Muscle layer of colon (tissue), 2 donors: ENCODE measurements at regions not wholly inside any gene's neighbourhood (a gene's known extent, or its start where the extent isn't known, plus 50 kb on each side); places are given as distances from the start of the nearest gene placed in this dataset.

Experiments used
- H3K27ac ChIP-seq: one replicate; pipeline ENCODE4 v1.7.0; 2013; ENCODE audit warnings: low read depth, mild to moderate bottlenecking, low read length, moderate library complexity
- H3K27me3 ChIP-seq, 2 donors: one replicate each; pipeline ENCODE4 v1.7.0; 2013; ENCODE audit warnings: low read length in 2 of 2, mild to moderate bottlenecking in 2 of 2; ENCODE audit not compliant: insufficient read depth in 2 of 2, control insufficient read depth in 1 of 2
- H3K36me3 ChIP-seq: one replicate; pipeline ENCODE4 v1.7.0; 2013; ENCODE audit warnings: mild to moderate bottlenecking, low read length; ENCODE audit not compliant: insufficient read depth
- H3K4me1 ChIP-seq: one replicate; pipeline ENCODE4 v1.7.0; 2013; ENCODE audit warnings: mild to moderate bottlenecking, low read length; ENCODE audit not compliant: insufficient read depth
- H3K4me3 ChIP-seq, 2 donors: one replicate each; pipeline ENCODE4 v1.7.0; 2013; ENCODE audit warnings: low read length in 2 of 2, low read depth in 1 of 2, mild to moderate bottlenecking in 1 of 2, moderate library complexity in 1 of 2
- H3K9ac ChIP-seq: one replicate; pipeline ENCODE4 v1.7.0; 2013; ENCODE audit warnings: low read length
- H3K9me3 ChIP-seq: one replicate; pipeline ENCODE4 v1.7.0; 2013; ENCODE audit warnings: mild to moderate bottlenecking, low read length
- donor health status: abdominal sarcoma.
- donor health status: Adenocarcinoma of cecum.

- no peak overlapping the region for H3K4me3 ChIP-seq
- no peaks in the 10 kb centered on the region for H3K36me3 ChIP-seq
- H3K9me3 ChIP-seq, result no peaks in the 10 kb centered on the region
- no peaks in the 10 kb centered on the region for H3K27me3 ChIP-seq
- H3K4me1 ChIP-seq, result no peaks in the 10 kb centered on the region
- no peak overlapping the region for H3K27ac ChIP-seq
- H3K9ac ChIP-seq, result no peak overlapping the region
Measured at GRCh38 chr6:105783333-105783935, 302.7 kb upstream of the PRDM1 start.

GRCh38 chr6:105781915-105782314 lies 304.2 kb upstream of the PRDM1 start:
- Histone ChIP-seq H3K27ac (no peak overlapping the region), H3K4me3 (no peak overlapping the region), H3K4me1 (no peaks in the 10 kb centered on the region), H3K9me3 (no peaks in the 10 kb centered on the region), H3K27me3 (no peaks in the 10 kb centered on the region), H3K36me3 (no peaks in the 10 kb centered on the region), H3K9ac (no peak overlapping the region)

- Histone ChIP-seq H3K9me3 (no peaks in the 10 kb centered on the region), H3K27me3 (no peaks in the 10 kb centered on the region), H3K36me3 (no peaks in the 10 kb centered on the region), H3K9ac (no peak overlapping the region), H3K4me1 (no peaks in the 10 kb centered on the region), H3K4me3 (no peak overlapping the region), H3K27ac (no peak overlapping the region)
Measured at GRCh38 chr6:105781248-105781647, 304.9 kb upstream of the PRDM1 start.

- no peak overlapping the region for H3K27ac ChIP-seq
- no peaks in the 10 kb centered on the region for H3K4me1 ChIP-seq
- H3K27me3 ChIP-seq, result no peaks in the 10 kb centered on the region
- H3K9ac ChIP-seq, result no peak overlapping the region
- no peak overlapping the region for H3K4me3 ChIP-seq
- no peaks in the 10 kb centered on the region for H3K36me3 ChIP-seq
- no peaks in the 10 kb centered on the region for H3K9me3 ChIP-seq
Measured at GRCh38 chr6:105780146-105780860, 305.8 kb upstream of the PRDM1 start.

GRCh38 chr6:105779110-105779509 lies 307.0 kb upstream of the PRDM1 start:
- H3K4me1 ChIP-seq, result no peaks in the 10 kb centered on the region
- no peaks in the 10 kb centered on the region for H3K9me3 ChIP-seq
- H3K27me3 ChIP-seq, result no peaks in the 10 kb centered on the region
- no peak overlapping the region for H3K9ac ChIP-seq
- no peak overlapping the region for H3K27ac ChIP-seq
- H3K4me3 ChIP-seq, result no peak overlapping the region
- H3K36me3 ChIP-seq, result no peaks in the 10 kb centered on the region

GRCh38 chr6:105775095-105775494 lies 311.0 kb upstream of the PRDM1 start:
- no peak overlapping the region for H3K9ac ChIP-seq

GRCh38 chr6:105774247-105774646 lies 311.9 kb upstream of the PRDM1 start:
- H3K9ac ChIP-seq, result no peak overlapping the region
- no peaks in the 10 kb centered on the region for H3K36me3 ChIP-seq
- no peaks in the 10 kb centered on the region for H3K27me3 ChIP-seq
- H3K9me3 ChIP-seq, result no peaks in the 10 kb centered on the region
- H3K4me1 ChIP-seq, result no peaks in the 10 kb centered on the region
- H3K27ac ChIP-seq, result no peak overlapping the region
- no peak overlapping the region for H3K4me3 ChIP-seq

More at GRCh38 chr6:105775095-105775494, 311.0 kb upstream of the PRDM1 start:
- H3K27me3 ChIP-seq, result no peaks in the 10 kb centered on the region
- no peak overlapping the region for H3K27ac ChIP-seq
- H3K4me1 ChIP-seq, result no peaks in the 10 kb centered on the region
- no peaks in the 10 kb centered on the region for H3K9me3 ChIP-seq
- H3K36me3 ChIP-seq, result no peaks in the 10 kb centered on the region
- no peak overlapping the region for H3K4me3 ChIP-seq

GRCh38 chr6:105771313-105771970 lies 314.7 kb upstream of the PRDM1 start:
- H3K4me1 ChIP-seq, result no peaks in the 10 kb centered on the region
- no peak overlapping the region for H3K4me3 ChIP-seq
- no peaks in the 10 kb centered on the region for H3K9me3 ChIP-seq
- H3K36me3 ChIP-seq, result no peaks in the 10 kb centered on the region
- H3K27me3 ChIP-seq, result no peaks in the 10 kb centered on the region
- no peak overlapping the region for H3K27ac ChIP-seq
- no peak overlapping the region for H3K9ac ChIP-seq

- Histone ChIP-seq H3K27ac (no peak overlapping the region), H3K27me3 (no peaks in the 10 kb centered on the region), H3K4me3 (no peak overlapping the region), H3K9ac (no peak overlapping the region), H3K4me1 (no peaks in the 10 kb centered on the region), H3K9me3 (no peaks in the 10 kb centered on the region), H3K36me3 (no peaks in the 10 kb centered on the region)
Measured at GRCh38 chr6:105769987-105770386, 316.1 kb upstream of the PRDM1 start.

- Histone ChIP-seq H3K36me3 (no peaks in the 10 kb centered on the region), H3K27me3 (no peaks in the 10 kb centered on the region), H3K4me1 (no peaks in the 10 kb centered on the region), H3K27ac (no peak overlapping the region), H3K4me3 (no peak overlapping the region), H3K9ac (no peak overlapping the region), H3K9me3 (no peaks in the 10 kb centered on the region)
Measured at GRCh38 chr6:105769197-105769596, 316.9 kb upstream of the PRDM1 start.

GRCh38 chr6:105767541-105767940 lies 318.6 kb upstream of the PRDM1 start:
- Histone ChIP-seq H3K4me3 (no peak overlapping the region), H3K27me3 (no peaks in the 10 kb centered on the region), H3K9me3 (no peaks in the 10 kb centered on the region), H3K27ac (no peak overlapping the region), H3K36me3 (no peaks in the 10 kb centered on the region), H3K4me1 (no peaks in the 10 kb centered on the region), H3K9ac (no peak overlapping the region)
